IMR-90 (cell line): ENCODE measurements at regions not wholly inside any gene's neighbourhood (a gene's known extent, or its start where the extent isn't known, plus 50 kb on each side); places are given as distances from the start of the nearest gene placed in this dataset.

Source experiments
- ATAC-seq: fragments of 200-7000 bp; cut with Tn5 transposase; 2 replicates; pipeline ENCODE4 v1.9.1; 2020; ENCODE audit warnings: low read depth, mild to moderate bottlenecking, moderate library complexity
- BruUV-seq: library from RNA; stranded (reverse); fragments of 400-500 nt; replicated peaks from 2 replicates; lab custom pipeline; 2021; lab: Mats Ljungman, UMichigan
- CTCF ChIA-PET: fragments of 300-600 bp; formaldehyde crosslinking; extraction: SDS; loops from one replicate; lab custom pipeline; 2021; ENCODE audit warnings: antibody characterized with exemption; lab: Yijun Ruan, JAX
- POLR2A ChIA-PET: fragments of 300-600 bp; sonication (Branson Sonifier 250); formaldehyde crosslinking; loops from one replicate; lab custom pipeline; 2022; ENCODE audit warnings: antibody characterized with exemption; ENCODE audit not compliant: unreplicated experiment; lab: Charles Lee
- DNase-seq: peaks from one replicate; pipeline ENCODE4 v3.0.0; 2013
- H2AFZ ChIP-seq: replicated peaks from 2 replicates; pipeline ENCODE3; 2013; ENCODE audit warnings: low read length, mild to moderate bottlenecking; ENCODE audit not compliant: poor library complexity
- H2AK5ac ChIP-seq: 2 replicates; pipeline ENCODE4 v1.6.1; 2013; ENCODE audit warnings: low read depth, low read length, inconsistent platforms
- H2AK9ac ChIP-seq: replicated peaks from 2 replicates; pipeline ENCODE3; 2013; ENCODE audit warnings: mild to moderate bottlenecking, low read depth, low read length, moderate library complexity; ENCODE audit not compliant: poor library complexity
- H2BK120ac ChIP-seq: 2 replicates; pipeline ENCODE4 v1.6.1; 2013; ENCODE audit warnings: low read depth, low read length, inconsistent platforms
- H2BK15ac ChIP-seq: 3 replicates; pipeline ENCODE4 v1.6.1; 2013; ENCODE audit warnings: low read depth, low read length, inconsistent platforms
- H2BK20ac ChIP-seq: 2 replicates; pipeline ENCODE4 v1.6.1; 2013; ENCODE audit warnings: low read depth, mild to moderate bottlenecking, inconsistent platforms, low read length, moderate library complexity
- H2BK5ac ChIP-seq: 2 replicates; pipeline ENCODE4 v1.6.1; 2013; ENCODE audit warnings: mild to moderate bottlenecking, low read depth, low read length, inconsistent platforms; ENCODE audit not compliant: poor library complexity, severe bottlenecking
- H3K14ac ChIP-seq: replicated peaks from 2 replicates; pipeline ENCODE4 v1.6.1; 2013; ENCODE audit warnings: low read depth, low read length, inconsistent platforms
- H3K18ac ChIP-seq: 2 replicates; pipeline ENCODE4 v1.6.1; 2013; ENCODE audit warnings: low read depth, low read length, control low read depth
- H3K23ac ChIP-seq: 2 replicates; pipeline ENCODE4 v1.6.1; 2013; ENCODE audit warnings: low read depth, low read length, inconsistent platforms
- H3K27ac ChIP-seq: 2 replicates; pipeline ENCODE4 v1.5.1; 2013; ENCODE audit warnings: mild to moderate bottlenecking, control low read depth, low read length; ENCODE audit not compliant: insufficient read depth
- H3K27me3 ChIP-seq: 2 replicates; pipeline ENCODE4 v1.6.1; 2013; ENCODE audit warnings: low read length; ENCODE audit not compliant: control insufficient read depth, insufficient read depth
- H3K36me3 ChIP-seq: 2 replicates; pipeline ENCODE4 v1.6.1; 2013; ENCODE audit warnings: low read length, mixed read lengths; ENCODE audit not compliant: control insufficient read depth, insufficient read depth
- H3K4ac ChIP-seq: 2 replicates; pipeline ENCODE4 v1.6.1; 2013; ENCODE audit warnings: low read depth, low read length, inconsistent platforms
- H3K4me1 ChIP-seq: 2 replicates; pipeline ENCODE4 v1.6.1; 2013; ENCODE audit warnings: low read length, mixed read lengths; ENCODE audit not compliant: control insufficient read depth, insufficient read depth
- H3K4me2 ChIP-seq: 2 replicates; pipeline ENCODE4 v1.6.1; 2013; ENCODE audit warnings: low read depth, mild to moderate bottlenecking, control low read depth, low read length, moderate library complexity
- H3K4me3 ChIP-seq: 2 replicates; pipeline ENCODE4 v1.5.1; 2013; ENCODE audit warnings: low read depth, mild to moderate bottlenecking, control low read depth, low read length, moderate library complexity; ENCODE audit not compliant: insufficient read depth
- H3K56ac ChIP-seq: 2 replicates; pipeline ENCODE4 v1.6.1; 2013; ENCODE audit warnings: low read length, inconsistent platforms; ENCODE audit not compliant: insufficient read depth; ENCODE audit errors: extremely low read depth
- H3K79me1 ChIP-seq, 2 experiments: 2 replicates each; pipeline ENCODE4 v1.6.1; 2013; ENCODE audit warnings: low read length in 2 of 2, inconsistent platforms in 1 of 2, low read depth in 1 of 2
- H3K9ac ChIP-seq: 2 replicates; pipeline ENCODE4 v1.6.1; 2013; ENCODE audit warnings: low read depth, low read length, control low read depth
- H3K9me1 ChIP-seq: 2 replicates; pipeline ENCODE4 v1.6.1; 2013; ENCODE audit warnings: low read length, inconsistent platforms; ENCODE audit not compliant: insufficient read depth
- H3K9me3 ChIP-seq: 2 replicates; pipeline ENCODE4 v1.6.1; 2013; ENCODE audit warnings: low read length; ENCODE audit not compliant: control insufficient read depth, insufficient read depth
- H4K20me1 ChIP-seq: 2 replicates; pipeline ENCODE4 v1.6.1; 2013; ENCODE audit warnings: low read length, inconsistent platforms; ENCODE audit not compliant: insufficient read depth
- H4K5ac ChIP-seq: 2 replicates; pipeline ENCODE4 v1.6.1; 2013; ENCODE audit warnings: mild to moderate bottlenecking, low read depth, low read length, control low read depth
- H4K8ac ChIP-seq, 2 experiments: 2 replicates each; pipeline ENCODE4 v1.6.1; 2013; ENCODE audit warnings: low read depth in 2 of 2, low read length in 2 of 2, control low read depth in 1 of 2, inconsistent platforms in 1 of 2
- H4K91ac ChIP-seq: 2 replicates; pipeline ENCODE4 v1.6.1; 2013; ENCODE audit warnings: low read depth, low read length, inconsistent platforms; ENCODE audit not compliant: insufficient read depth
- BHLHE40 ChIP-seq: fragments of 150-350 bp; IDR thresholded peaks from 2 replicates; pipeline ENCODE4 v1.6.1; 2016; ENCODE audit warnings: mild to moderate bottlenecking, low read depth, low read length
- CEBPB ChIP-seq: IDR thresholded peaks from 2 replicates; pipeline ENCODE4 v1.6.1; 2012; ENCODE audit warnings: low read depth, low read length, improper control_type of control experiment
- CHD1 ChIP-seq: IDR thresholded peaks from 2 replicates; pipeline ENCODE4 v1.6.1; 2012; ENCODE audit warnings: low read depth, low read length, improper control_type of control experiment
- ELK1 ChIP-seq: fragments of 150-350 bp; IDR thresholded peaks from 2 replicates; pipeline ENCODE4 v1.6.1; 2016; ENCODE audit warnings: low read depth, mild to moderate bottlenecking, low read length, moderate library complexity, borderline replicate concordance
- MAFK ChIP-seq: IDR thresholded peaks from 2 replicates; pipeline ENCODE4 v1.6.1; 2012; ENCODE audit warnings: low read depth, low read length, improper control_type of control experiment
- MAZ ChIP-seq: IDR thresholded peaks from 2 replicates; pipeline ENCODE4 v1.6.1; 2012; ENCODE audit warnings: low read depth, mild to moderate bottlenecking, low read length, improper control_type of control experiment, moderate library complexity, borderline replicate concordance
- MXI1 ChIP-seq: IDR thresholded peaks from 2 replicates; pipeline ENCODE4 v1.6.1; 2012; ENCODE audit warnings: low read depth, mild to moderate bottlenecking, low read length, moderate library complexity, borderline replicate concordance
- NFE2L2 ChIP-seq: fragments of 150-350 bp; IDR thresholded peaks from 2 replicates; pipeline ENCODE4 v1.6.1; 2016; ENCODE audit warnings: low read depth, mild to moderate bottlenecking, low read length
- POLR2A ChIP-seq: IDR thresholded peaks from 2 replicates; pipeline ENCODE4 v1.6.1; 2012; ENCODE audit warnings: mild to moderate bottlenecking, low read depth, low read length
- RAD21 ChIP-seq: IDR thresholded peaks from 2 replicates; pipeline ENCODE4 v1.6.1; 2012; ENCODE audit warnings: low read length, improper control_type of control experiment
- RCOR1 ChIP-seq: IDR thresholded peaks from 2 replicates; pipeline ENCODE4 v1.6.1; 2012; ENCODE audit warnings: mild to moderate bottlenecking, low read length, improper control_type of control experiment; ENCODE audit not compliant: insufficient replicate concordance
- RFX5 ChIP-seq: IDR thresholded peaks from 2 replicates; pipeline ENCODE4 v1.8.0; 2012; ENCODE audit warnings: low read depth, mild to moderate bottlenecking, low read length, moderate library complexity
- USF2 ChIP-seq: fragments of 150-350 bp; IDR thresholded peaks from 2 replicates; pipeline ENCODE4 v1.6.1; 2017; ENCODE audit warnings: mild to moderate bottlenecking, antibody characterized with exemption, low read length, low read depth
- WGBS, 2 experiments: methylation state at CpG; one replicate each; pipeline versions ENCODE4 v1.1.5 to v1.1.7; 2013; ENCODE audit warnings: missing lambda C conversion rate in 2 of 2; ENCODE audit not compliant: insufficient read length in 1 of 2; ENCODE audit errors: extremely low coverage in 2 of 2; 5-methylcytosine and 5-hydroxymethylcytosine counted together
- dilution Hi-C: fragments of 300-500 bp; cut with HindIII; formaldehyde crosslinking; loops from one replicate; pipeline ENCODE4 v1.14.3; 2018; ENCODE audit warnings: low sequenced_read_pairs; ENCODE audit not compliant: unreplicated experiment
- in situ Hi-C: fragments of 300-500 bp; cut with MboI; formaldehyde crosslinking; loops from 3 replicates; pipeline ENCODE4 v1.14.3; 2019; ENCODE audit warnings: low sequenced_read_pairs, inconsistent platforms, mixed read lengths
- intact Hi-C: fragments of 100-400 bp; cut with micrococcal nuclease; formaldehyde crosslinking; loops from 2 replicates; pipeline ENCODE4 v1.10.0; 2022

GRCh38 chr12:43108656-43109055 lies 443.3 kb downstream of the ADAMTS20 start:
- Histone ChIP-seq H3K56ac (no peak overlapping the region), H3K14ac (no peak overlapping the region), H3K79me1 (no peaks in the 10 kb centered on the region), H3K9me3 (no peaks in the 10 kb centered on the region), H3K4me1 (peaks cover 2% of the 10 kb centered on the region; the same call in 1 of the 2 replicates), H4K20me1 (no peaks in the 10 kb centered on the region), H4K91ac (no peak overlapping the region), H4K8ac (no peak overlapping the region), H3K18ac (no peak overlapping the region), H2BK15ac (no peak overlapping the region), H2BK20ac (no peak overlapping the region), H3K36me3 (no peaks in the 10 kb centered on the region), H2AK9ac (no peak overlapping the region), H3K9me1 (no peaks in the 10 kb centered on the region; the same call in 1 of the 2 replicates), H2AK5ac (no peak overlapping the region), H3K27me3 (no peaks in the 10 kb centered on the region), H2BK120ac (no peak overlapping the region), H3K4me3 (no peak overlapping the region), H3K4ac (no peak overlapping the region), H3K9ac (no peak overlapping the region), H2AFZ (no peak overlapping the region), H3K27ac (no peak overlapping the region), H3K4me2 (no peak overlapping the region), H2BK5ac (no peak overlapping the region), H3K23ac (no peak overlapping the region), H4K5ac (no peak overlapping the region)
- no peak for TF ChIP-seq MAZ
- no peak for TF ChIP-seq NFE2L2
- TF ChIP-seq RAD21, result no peak
- TF ChIP-seq ELK1, result no peak
- no peak for TF ChIP-seq CEBPB
- no peak for TF ChIP-seq USF2
- no peak for TF ChIP-seq MAFK
- no peak for TF ChIP-seq BHLHE40
- TF ChIP-seq RFX5, result no peak
- TF ChIP-seq POLR2A, result no peak
- TF ChIP-seq MXI1, result no peak
- TF ChIP-seq CHD1, result no peak
- no peak for TF ChIP-seq RCOR1
- ChIA-PET CTCF (no interaction called here), POLR2A (no interaction called here)
- in situ Hi-C loops, result no loop called here
- dilution Hi-C loops, result no loop called here
- ATAC-seq, result no peak
- 67% methylated on average over 3 of the region's 3 CpGs; no CpG with 5 or more reads in 1 of the 2 experiments for WGBS, 2 experiments
- intact Hi-C loops, result no loop called here
- no TSS peak for BruUV-seq
- no peak for DNase-seq
